Endothelial cell of umbilical vein (primary cell): ENCODE measurements at regions not wholly inside any gene's neighbourhood (a gene's known extent, or its start where the extent isn't known, plus 50 kb on each side); places are given as distances from the start of the nearest gene placed in this dataset.

ENCODE experiments used
- BruUV-seq: library from RNA; stranded (reverse); fragments of 400-500 nt; replicated peaks from 2 replicates; lab custom pipeline; 2021; lab: Mats Ljungman, UMichigan
- CTCF ChIA-PET: fragments of 300-600, 350-600 bp; sonication (Branson Sonifier 250); formaldehyde crosslinking; loops from one replicate; lab custom pipeline; 2021; ENCODE audit warnings: antibody characterized with exemption, inconsistent platforms; lab: Charles Lee
- POLR2A ChIA-PET: fragments of 300-600, 350-600 bp; sonication (Branson Sonifier 250); formaldehyde crosslinking; loops from one replicate; lab custom pipeline; 2021; ENCODE audit warnings: antibody characterized with exemption, inconsistent platforms; lab: Charles Lee
- DNase-seq: peaks from one replicate; pipeline ENCODE4 v3.0.0-alpha.2; 2011; ENCODE audit warnings: low read depth, low spot score
- FAIRE-seq: peaks from 2 replicates; lab custom pipeline; 2011; peaks lifted over from hg19 to GRCh38; lab: Jason Lieb, UNC
- H2AFZ ChIP-seq: 2 replicates; pipeline ENCODE4 v1.6.0; 2012; ENCODE audit warnings: low read depth, low read length, control low read depth, inconsistent platforms
- H3K27ac ChIP-seq: 2 replicates; pipeline ENCODE4 v1.5.1; 2011; ENCODE audit warnings: low read depth, mild to moderate bottlenecking, control low read depth, low read length, moderate library complexity; ENCODE audit not compliant: insufficient read depth
- H3K27me3 ChIP-seq, 2 experiments: 2 replicates each; pipeline versions ENCODE4 v1.6.0 to v1.6.1; 2011; ENCODE audit warnings: low read length in 2 of 2, mixed read lengths in 1 of 2; ENCODE audit not compliant: control insufficient read depth in 2 of 2, insufficient read depth in 2 of 2
- H3K36me3 ChIP-seq, 2 experiments: 2 replicates in 1 of 2; 3 replicates in 1 of 2; pipeline ENCODE4 v1.5.1; 2011; ENCODE audit warnings: low read length in 2 of 2, mild to moderate bottlenecking in 1 of 2, moderate library complexity in 1 of 2; ENCODE audit not compliant: control insufficient read depth in 2 of 2, insufficient read depth in 2 of 2; ENCODE audit errors: extremely low read depth in 1 of 2
- H3K4me1 ChIP-seq: 3 replicates; pipeline ENCODE4 v1.5.1; 2011; ENCODE audit warnings: mild to moderate bottlenecking, low read length; ENCODE audit not compliant: control insufficient read depth, insufficient read depth; ENCODE audit errors: extremely low read depth
- H3K4me2 ChIP-seq: 2 replicates; pipeline ENCODE4 v1.6.1; 2011; ENCODE audit warnings: low read length, control low read depth, mixed read lengths; ENCODE audit not compliant: insufficient read depth
- H3K4me3 ChIP-seq, 3 experiments: fragments of 200-600 bp in 1 of 3; sonication (generic), shearing (Covaris generic) in 1 of 3; replicated peaks in 1 of 3; 2 replicates each; pipeline ENCODE4 v1.5.1; 2011 to 2016; ENCODE audit warnings: control low read depth in 3 of 3, low read length in 3 of 3, mild to moderate bottlenecking in 2 of 3, inconsistent platforms in 1 of 3, low read depth in 1 of 3, moderate library complexity in 1 of 3; ENCODE audit not compliant: insufficient read depth in 1 of 3
- H3K79me2 ChIP-seq: 2 replicates; pipeline ENCODE4 v1.6.0; 2012; ENCODE audit warnings: low read length, inconsistent platforms; ENCODE audit not compliant: control insufficient read depth, insufficient read depth
- H3K9ac ChIP-seq: replicated peaks from 2 replicates; pipeline ENCODE3; 2011; ENCODE audit warnings: low read length, control low read depth; ENCODE audit not compliant: insufficient read depth; ENCODE audit errors: extremely low read depth
- H3K9me1 ChIP-seq: replicated peaks from 3 replicates; pipeline ENCODE4 v1.6.0; 2011; ENCODE audit warnings: mild to moderate bottlenecking, low read length; ENCODE audit not compliant: control insufficient read depth, insufficient read depth; ENCODE audit errors: extremely low read depth
- H3K9me3 ChIP-seq: replicated peaks from 2 replicates; pipeline ENCODE4 v1.5.1; 2012; ENCODE audit warnings: low read length, inconsistent platforms; ENCODE audit not compliant: control insufficient read depth, insufficient read depth
- H4K20me1 ChIP-seq: replicated peaks from 2 replicates; pipeline ENCODE3; 2011; ENCODE audit warnings: mild to moderate bottlenecking, low read length; ENCODE audit not compliant: control insufficient read depth, insufficient read depth; ENCODE audit errors: extremely low read depth
- CTCF ChIP-seq, 2 donors: IDR thresholded peaks; 1 replicate in 1 of 2; 2 replicates in 1 of 2; pipeline ENCODE4 v1.5.1; 2011; ENCODE audit warnings: low read length in 2 of 2, mild to moderate bottlenecking in 2 of 2, moderate library complexity in 2 of 2, control low read depth in 1 of 2, inconsistent platforms in 1 of 2, low read depth in 1 of 2; ENCODE audit not compliant: insufficient read depth in 1 of 2; ENCODE audit errors: extremely low read depth in 1 of 2
- EZH2 ChIP-seq: IDR thresholded peaks from 2 replicates; pipeline ENCODE4 v1.6.1; 2012; ENCODE audit warnings: borderline replicate concordance, low read depth, mild to moderate bottlenecking, moderate library complexity, low read length, inconsistent platforms; ENCODE audit not compliant: severe bottlenecking
- FOS ChIP-seq: IDR thresholded peaks from 2 replicates; pipeline ENCODE4 v1.6.1; 2011; ENCODE audit warnings: mild to moderate bottlenecking, low read length, moderate library complexity, borderline replicate concordance; ENCODE audit not compliant: insufficient read depth
- GATA2 ChIP-seq: IDR thresholded peaks from 2 replicates; pipeline ENCODE4 v1.7.0; 2011; ENCODE audit warnings: low read depth, mild to moderate bottlenecking, moderate library complexity, mixed read lengths, low read length; ENCODE audit not compliant: insufficient read length, insufficient read depth
- JUN ChIP-seq: IDR thresholded peaks from 2 replicates; pipeline ENCODE4 v1.6.1; 2011; ENCODE audit warnings: borderline replicate concordance, low read depth; ENCODE audit not compliant: insufficient read length, insufficient read depth
- MAX ChIP-seq: IDR thresholded peaks from 2 replicates; pipeline ENCODE4 v1.6.1; 2011; ENCODE audit not compliant: insufficient read depth, insufficient read length
- MYC ChIP-seq: IDR thresholded peaks from one replicate; pipeline ENCODE4 v1.6.1; 2011; ENCODE audit warnings: mild to moderate bottlenecking, low read depth, low read length
- POLR2A ChIP-seq: IDR thresholded peaks from 2 replicates; pipeline ENCODE4 v1.6.1; 2012; ENCODE audit warnings: low read depth, mild to moderate bottlenecking, control low read depth, low read length
- POLR2AphosphoS5 ChIP-seq: IDR thresholded peaks from 2 replicates; pipeline ENCODE4 v1.6.1; 2012; ENCODE audit warnings: low read depth, mild to moderate bottlenecking, control low read depth, low read length, moderate library complexity; ENCODE audit not compliant: insufficient read depth
- dilution Hi-C: fragments of 300-500 bp; cut with MboI; formaldehyde crosslinking; loops from one replicate; pipeline ENCODE4 v1.15.0; 2019; ENCODE audit warnings: low sequenced_read_pairs; ENCODE audit not compliant: extremely low pct_ligation_motif_present
- intact Hi-C: fragments of 100-400 bp; cut with micrococcal nuclease; formaldehyde crosslinking; loops from one replicate; pipeline ENCODE4 v1.10.0; 2022

- no TSS peak for BruUV-seq
- Histone ChIP-seq H3K36me3 (no peaks in the 10 kb centered on the region), H3K9me1 (no peaks in the 10 kb centered on the region), H3K9ac (no peak overlapping the region), H4K20me1 (no peaks in the 10 kb centered on the region), H3K4me2 (no peak overlapping the region), H3K9me3 (no peaks in the 10 kb centered on the region), H2AFZ (peak overlapping the region; percentile 8), H3K79me2 (no peaks in the 10 kb centered on the region), H3K4me3 (no peak overlapping the region), H3K27me3 (no peaks in the 10 kb centered on the region), H3K4me1 (no peaks in the 10 kb centered on the region), H3K27ac (no peak overlapping the region)
- dilution Hi-C loops, result no loop called here
- intact Hi-C loops, result no loop called here
- POLR2A ChIA-PET, result no interaction called here
- CTCF ChIA-PET, result interaction anchor here (1.0 to 1.3 kb wide), 2 partner anchors 12 to 400 kb away, joined by 3 read pairs; no protein-coding TSS in a partner anchor
- peak; percentile 31 for FAIRE-seq
- peak; percentile 64 for DNase-seq
- no peak for TF ChIP-seq GATA2
- TF ChIP-seq POLR2AphosphoS5, result no peak
- no peak for TF ChIP-seq POLR2A
- TF ChIP-seq CTCF (IDR thresholded peaks at IDR 0.05; ENCODE audit: extremely low read depth in 1 of 2, insufficient read depth in 1 of 2, low read depth in 1 of 2, low read length in 2 of 2), result no peak
- TF ChIP-seq MAX, result no peak
- TF ChIP-seq JUN, result no peak
- no peak for TF ChIP-seq MYC
- TF ChIP-seq FOS, result no peak
- no peak for TF ChIP-seq EZH2
Measured at GRCh38 chr2:236912326-236913120, 173.2 kb upstream of the COPS8 start.
